ENCODE measurements at regions not wholly inside any gene's neighbourhood (a gene's known extent, or its start where the extent isn't known, plus 50 kb on each side); places are given as distances from the start of the nearest gene placed in this dataset.
"Not testable (repeated sequence)": the region's sequence is repeated elsewhere in the genome, so short reads cannot be mapped to it uniquely, and the experiment has no call there.

DNA sequence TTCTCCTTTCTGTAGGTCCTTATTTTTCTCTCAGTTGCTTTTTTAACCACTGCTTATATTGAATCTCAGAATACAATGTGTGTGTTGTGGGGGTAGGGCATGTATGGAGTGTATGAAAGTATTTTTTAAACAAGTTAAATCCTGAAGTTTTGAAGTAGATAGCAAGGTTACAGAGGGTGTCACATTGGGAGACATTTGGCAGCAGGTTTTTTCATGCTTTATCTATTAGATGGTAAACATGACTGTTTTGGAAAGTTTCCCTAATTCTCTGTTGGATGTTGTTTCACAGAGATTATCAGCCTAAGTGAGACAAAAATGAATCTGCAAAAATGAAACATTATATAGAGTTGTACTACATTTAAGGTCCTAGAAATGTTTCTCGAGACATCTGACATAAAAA lies 190.6 kb upstream of the ARPP21 start:
- DNase-seq = no peak

DNA sequence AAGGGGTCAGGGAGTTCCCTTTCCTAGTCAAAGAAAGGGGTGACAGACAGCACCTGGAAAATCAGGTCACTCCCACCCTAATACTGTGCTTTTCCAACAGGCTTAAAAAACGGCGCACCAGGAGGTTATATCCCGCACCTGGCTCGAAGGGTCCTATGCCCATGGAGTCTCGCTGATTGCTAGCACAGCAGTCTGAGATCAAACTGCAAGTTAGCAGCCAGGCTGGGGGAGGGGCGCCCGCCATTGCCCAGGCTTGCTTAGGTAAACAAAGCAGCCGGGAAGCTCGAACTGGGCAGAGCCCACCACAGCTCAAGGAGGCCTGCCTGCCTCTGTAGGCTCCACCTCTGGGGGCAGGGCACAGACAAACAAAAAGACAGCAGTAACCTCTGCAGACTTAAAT lies 184.5 kb upstream of the ARPP21 start:
- not testable (repeated sequence) for DNase-seq

DNA sequence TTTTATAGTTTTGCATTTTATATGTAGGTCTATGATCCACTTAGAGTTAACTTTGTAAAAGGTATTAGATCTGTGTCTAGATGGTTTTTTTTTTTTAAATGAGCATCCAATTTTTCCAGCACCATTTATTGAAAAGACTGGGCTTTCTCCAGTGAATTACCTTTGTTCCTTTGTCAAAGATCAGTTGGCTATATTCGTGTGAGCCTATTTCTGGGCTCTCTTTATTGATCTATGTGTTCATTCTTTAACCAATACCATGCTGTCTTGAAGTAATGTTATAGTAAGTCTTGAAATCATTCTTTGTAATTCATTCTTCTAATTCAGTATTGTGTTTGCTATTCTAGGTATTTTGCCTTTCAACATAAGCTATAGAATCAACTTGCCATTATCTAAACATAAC lies 165.4 kb upstream of the ARPP21 start:
- no peak for DNase-seq

DNA sequence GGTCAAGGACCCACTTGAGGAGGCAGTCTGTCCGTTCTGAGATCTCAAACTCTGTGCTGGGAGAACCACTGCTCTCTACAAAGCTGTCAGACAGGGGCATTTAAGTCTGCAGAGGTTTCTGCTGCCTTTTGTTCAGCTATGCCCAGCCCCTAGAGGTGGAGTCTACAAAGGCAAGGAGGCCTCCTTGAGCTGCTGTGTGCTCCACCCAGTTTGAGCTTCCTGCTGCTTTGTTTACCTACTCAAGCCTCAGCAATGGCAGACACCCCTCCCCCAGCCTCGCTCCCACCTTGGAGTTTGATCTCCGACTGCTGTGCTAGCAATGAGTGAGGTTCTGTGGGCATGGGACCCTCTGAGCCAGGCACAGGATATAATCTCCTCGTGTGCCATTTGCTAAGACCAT lies 156.8 kb upstream of the ARPP21 start:
- not testable (repeated sequence) for DNase-seq

DNA sequence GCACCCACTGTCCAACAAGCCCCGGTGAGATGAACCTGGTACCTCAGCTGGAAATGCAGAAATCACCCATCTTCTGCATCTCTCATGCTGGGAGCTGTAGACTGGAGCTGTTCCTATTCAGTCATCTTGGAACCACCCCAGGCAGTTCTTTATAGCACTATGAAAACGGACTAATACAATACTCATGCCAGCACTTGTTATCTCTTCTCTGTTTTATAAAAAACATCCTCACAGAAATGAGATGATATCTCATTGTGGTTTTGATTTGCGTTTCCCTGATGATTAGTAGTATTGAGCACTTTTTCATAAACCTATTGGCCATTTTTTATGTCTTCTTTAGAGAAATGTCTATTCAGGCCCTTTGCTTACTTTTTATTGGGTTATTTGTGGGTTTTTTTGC lies 156.2 kb upstream of the ARPP21 start:
- DNase-seq = no peak

DNA sequence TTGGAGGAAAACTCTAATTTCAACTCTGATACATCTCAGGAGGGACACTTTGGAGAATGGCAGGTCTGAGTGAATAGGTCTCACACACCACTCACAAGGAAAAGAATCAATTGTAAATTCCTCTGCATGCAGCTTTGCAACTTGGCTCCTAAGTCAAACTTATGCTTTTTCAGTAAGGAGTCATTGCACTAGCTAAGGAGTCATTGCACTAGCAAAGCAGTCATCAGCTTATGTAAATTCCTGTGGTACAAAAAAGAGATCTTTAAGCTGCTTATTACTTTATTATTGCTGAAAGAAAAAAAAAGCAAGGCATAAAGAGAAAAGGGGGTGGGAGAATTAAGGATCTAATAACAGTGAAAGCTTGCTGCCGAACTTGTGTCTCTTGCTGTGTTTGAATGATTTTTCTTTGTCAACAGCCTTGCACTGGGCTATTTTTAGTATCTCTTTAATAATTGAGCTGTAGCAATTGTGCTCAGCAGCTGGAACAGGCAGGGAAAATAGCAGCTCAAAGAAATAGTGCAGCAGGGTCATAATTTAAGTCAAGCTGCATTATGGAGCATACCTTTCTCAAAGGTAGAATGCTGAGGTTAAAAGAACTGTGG lies 154.3 kb upstream of the ARPP21 start:
- DNase-seq = no peak

DNA sequence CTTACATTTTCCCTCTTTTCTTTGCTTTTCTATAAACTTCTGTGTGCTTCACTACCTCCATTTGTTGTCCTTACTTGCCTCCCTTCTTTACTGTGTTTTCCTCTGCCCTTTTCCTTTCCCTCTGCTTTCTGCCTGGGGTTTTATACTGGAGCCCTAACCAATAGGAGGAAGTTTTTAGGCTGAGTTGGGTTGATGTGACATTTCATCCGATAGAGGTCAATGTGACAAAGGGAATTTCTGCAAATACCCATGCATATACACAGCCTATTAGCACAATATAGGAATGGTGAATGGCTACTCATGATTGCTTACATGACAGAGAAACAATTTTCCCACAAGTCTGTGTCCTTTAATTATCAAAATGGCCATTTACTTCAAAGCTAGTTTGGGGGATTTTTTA lies 153.0 kb upstream of the ARPP21 start:
- no peak for DNase-seq

DNA sequence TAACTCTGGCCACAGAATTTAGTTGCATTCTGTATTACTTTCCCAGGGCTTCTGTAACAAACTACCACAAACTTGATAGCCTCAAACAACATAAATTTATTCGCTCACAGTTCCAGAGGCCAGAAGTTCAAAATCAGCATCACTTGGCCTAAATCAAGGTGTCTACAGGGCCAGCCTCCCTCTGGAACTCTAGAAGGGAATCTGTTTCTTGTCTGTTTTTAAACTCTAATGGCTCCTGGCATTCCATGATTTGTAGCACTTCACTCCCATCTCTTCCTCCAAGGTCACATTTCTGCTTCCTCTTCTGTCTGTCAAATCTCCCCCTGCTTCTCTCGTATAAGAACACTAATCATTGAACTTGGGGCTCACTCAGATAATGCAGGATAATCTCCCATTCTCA lies 151.9 kb upstream of the ARPP21 start:
- DNase-seq = no peak

DNA sequence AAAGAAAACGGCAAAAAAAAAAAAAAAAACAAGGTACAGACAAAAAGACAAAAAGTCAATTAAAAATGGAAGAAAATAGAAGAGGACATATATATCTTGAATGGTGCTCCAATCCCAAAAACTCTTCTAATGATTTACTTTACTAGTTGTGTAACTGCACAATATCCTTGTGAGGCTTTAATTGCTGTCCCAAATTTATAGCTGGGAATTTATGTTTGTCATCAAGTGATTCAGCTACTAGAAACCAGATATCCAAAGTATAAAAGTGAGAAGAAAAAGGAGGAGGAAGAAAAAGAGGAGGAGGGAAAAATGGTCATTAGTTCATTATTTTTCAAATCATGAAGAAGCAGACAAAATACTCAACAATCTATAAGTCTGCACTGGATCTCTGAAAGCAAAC lies 150.8 kb upstream of the ARPP21 start:
- DNase-seq = no peak

DNA sequence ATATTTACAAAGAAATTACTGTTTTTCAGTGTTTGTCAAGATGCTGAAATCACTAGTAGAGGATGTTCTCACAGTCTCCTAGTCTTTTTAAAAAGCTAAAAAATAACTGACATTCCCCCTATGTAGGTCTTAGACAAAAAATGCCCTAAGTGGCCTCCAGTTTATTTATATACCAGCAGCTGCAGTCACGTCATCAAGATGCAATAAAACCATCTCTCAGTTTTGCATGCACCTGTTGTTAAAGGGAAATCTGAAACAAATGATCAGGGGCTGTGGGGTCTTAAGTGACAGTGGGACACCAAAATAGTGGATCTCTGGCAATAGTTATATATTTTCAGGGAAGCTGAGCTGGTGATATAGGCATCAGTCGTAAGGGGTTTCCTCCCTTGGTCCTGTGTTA lies 146.5 kb upstream of the ARPP21 start:
- DNase-seq = no peak

DNA sequence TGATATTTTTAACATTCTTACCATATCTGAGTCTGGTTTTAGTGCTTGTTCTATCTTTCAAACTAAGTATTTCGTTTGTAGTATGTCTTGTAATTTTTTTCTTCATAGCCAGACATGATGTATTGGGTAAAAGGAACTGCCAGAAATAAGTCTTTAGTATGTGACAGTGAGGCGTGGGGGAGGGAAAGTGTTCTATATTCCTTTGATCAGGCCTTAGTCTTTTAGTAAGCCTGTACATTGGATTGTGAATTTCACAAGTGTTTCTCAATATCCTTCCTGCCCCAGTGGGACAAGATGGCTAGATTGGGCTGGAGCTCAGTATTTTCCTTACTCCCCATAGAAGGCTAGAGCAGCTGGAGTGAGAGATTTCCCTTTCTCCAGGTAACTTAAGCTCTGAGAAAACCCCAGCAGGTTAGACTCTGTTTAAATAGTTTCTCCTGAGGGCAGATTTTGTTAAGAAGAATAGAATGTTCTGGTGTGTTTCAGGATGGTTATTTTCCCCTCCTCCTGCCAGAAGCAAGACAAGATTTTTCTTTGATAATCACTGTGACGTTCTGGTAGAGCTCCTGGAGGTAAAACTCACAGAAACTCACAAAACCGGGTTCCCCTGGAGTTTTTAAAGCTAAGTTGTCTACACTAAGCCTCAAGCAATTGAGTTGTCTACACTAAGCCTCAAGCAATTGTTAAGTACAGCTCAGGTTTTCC lies 140.7 kb upstream of the ARPP21 start:
- DNase-seq = no peak

DNA sequence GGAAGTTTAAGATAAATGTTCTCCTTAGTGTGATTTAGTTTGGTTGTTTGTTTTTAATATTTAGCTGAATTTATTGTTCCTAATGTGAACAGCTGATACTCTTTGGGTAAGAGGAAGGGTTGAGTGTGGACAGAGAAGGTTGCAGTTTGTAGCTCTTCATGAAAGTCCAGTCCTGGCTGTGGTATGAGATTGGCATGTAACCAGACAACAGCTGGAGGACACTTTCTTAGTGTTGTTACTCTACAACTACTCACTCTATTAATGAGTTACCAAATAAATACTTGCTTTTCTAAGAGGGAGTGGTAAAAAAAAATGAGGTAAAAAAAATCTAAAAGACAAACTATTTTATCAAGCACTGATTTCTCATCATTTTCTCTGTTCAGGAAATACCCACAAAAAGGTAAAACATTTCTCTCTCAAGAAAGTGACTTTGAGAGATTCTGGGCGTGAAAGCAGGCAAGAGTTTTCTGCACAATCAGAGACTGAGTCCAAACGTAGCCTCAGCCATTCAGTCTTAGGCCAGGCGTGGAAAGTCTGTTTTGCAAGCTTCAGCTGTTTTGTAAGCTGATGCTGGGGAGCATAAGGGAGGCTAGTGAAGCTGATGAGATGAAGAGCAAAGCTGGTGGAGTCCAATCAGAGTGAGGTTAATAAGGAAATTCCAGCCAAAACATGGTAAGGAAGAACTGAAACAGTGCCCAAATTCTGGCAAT lies 138.5 kb upstream of the ARPP21 start:
- no peak for DNase-seq

DNA sequence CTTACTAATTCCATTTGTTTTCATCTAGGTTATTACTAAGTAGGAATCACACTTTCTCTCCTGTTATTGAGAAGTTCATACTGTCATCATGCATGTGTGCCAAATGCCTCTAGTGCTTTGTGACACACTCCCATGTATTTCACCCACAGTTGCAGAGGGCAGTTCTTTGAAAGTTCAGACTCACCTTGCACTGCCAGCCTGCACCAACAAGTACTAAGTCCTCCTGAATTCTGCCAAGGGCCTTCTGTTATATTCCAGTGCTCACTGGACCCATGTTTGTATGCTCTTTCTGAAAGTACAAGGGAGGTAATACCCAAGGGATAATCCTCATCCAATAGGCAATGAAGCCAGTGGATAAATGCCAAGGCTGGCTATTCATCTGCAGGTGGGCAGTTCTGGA lies 136.6 kb upstream of the ARPP21 start:
- DNase-seq = no peak

DNA sequence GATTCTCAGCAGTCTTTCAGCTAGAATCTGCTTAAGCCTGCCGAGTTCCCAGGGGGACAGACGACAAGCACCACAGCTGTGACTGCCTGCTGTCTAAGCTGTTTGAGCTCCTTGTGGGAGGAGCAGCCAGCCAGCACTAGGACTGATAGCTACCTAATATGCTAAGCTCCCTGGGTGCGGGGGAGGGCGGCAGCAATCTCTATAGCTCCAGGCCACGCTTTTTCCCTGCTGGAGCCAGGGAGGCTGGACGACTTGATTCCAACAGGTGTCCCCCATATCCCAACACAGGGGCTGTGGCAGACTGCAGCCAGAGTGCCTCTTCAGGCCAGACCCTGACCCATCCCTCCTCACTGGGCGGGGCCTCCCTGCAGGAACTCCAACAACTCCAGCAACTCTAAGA lies 134.1 kb upstream of the ARPP21 start:
- DNase-seq = no peak

DNA sequence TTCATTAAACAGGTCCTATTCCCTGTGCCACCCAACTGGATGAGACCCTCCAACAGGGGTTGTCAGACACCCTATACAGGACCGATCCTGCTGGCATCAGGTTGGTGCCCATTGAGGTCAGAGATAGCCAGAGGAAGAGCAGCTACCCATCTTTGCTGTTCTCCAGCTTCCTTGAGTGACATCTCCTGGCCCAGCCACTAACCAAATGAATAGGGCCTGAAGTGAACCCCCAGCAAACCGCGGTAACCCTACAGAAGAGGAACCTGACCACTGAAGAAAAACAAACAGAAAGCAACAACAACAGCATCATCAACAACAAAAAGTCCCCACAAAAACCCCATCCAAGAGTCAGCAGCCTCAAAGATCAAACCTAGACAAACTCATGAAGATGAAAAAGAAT lies 133.6 kb upstream of the ARPP21 start:
- DNase-seq = no peak

DNA sequence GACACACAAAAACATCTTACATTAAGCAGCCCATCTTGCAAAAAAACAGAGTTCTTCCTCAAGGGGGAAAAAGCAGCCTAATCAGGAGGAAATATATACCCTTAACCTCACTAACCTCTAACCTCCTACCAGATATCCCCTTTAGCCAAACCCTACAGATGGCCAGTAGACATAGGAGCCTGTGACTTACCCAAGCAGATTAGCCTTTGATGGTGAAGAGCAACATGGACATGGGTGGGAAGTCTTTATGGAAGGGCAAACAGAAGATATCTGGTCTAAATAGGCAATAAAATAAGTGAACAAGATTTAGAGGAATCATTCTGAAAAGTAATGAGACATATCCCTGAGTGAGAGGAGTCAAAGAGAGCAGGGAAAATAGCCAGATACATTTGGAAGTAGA lies 119.4 kb upstream of the ARPP21 start:
- no peak for DNase-seq

DNA sequence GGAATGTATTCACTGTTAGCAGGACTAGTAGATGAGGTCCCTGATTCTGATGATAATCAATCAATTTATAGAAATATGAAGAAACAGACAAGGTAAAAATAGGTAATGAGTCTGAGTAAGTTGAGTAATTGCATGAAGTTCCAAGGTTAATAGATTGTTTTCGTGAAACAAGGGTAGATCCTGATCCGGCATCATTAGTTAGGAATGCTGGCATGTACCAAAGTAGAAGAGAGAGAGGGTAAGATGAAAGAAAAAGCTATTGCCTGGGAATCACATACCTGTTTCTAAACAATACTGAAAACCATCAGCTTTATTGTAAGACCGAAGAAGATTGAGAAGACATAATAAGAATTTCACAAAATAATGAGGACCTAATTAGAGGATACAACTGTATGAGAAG lies 118.1 kb upstream of the ARPP21 start:
- no peak for DNase-seq

DNA sequence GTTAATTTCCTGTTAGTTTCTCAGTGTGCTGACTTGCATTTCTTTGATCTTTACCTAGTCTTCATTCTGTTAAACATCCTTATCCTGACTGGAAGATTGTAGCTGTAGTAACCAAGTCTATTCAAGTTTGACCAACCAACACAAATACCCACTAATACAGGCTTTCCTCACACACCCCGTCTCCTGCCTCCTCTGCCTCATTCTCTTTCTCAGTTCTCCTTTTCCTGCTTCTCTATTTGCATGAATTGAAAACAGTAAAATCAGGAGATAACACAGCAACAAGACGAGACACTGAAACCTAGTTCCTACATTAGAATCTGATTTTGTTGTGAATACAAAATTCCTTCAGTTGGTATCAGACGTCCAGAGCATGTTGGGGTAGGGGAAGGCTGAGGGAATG lies 116.9 kb upstream of the ARPP21 start:
- DNase-seq = no peak

DNA sequence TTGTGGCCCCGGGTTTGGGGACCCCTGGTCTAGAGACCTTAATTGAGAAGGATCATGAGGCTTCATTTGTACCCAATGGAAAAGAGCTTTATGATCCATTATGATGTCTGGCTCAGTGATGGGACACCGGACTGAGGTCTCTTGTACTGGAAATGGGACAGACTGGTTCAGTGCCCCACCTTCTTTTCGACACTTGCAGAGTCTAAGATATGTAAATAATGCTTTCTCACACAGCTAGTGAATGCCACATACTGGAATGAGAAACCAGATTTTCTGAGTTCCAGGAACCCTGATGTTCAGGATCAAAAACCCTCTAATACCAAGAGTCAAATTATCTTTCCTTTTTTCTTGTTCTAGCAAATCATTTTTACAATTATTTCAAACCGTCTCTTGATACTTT lies 116.3 kb upstream of the ARPP21 start:
- no peak for DNase-seq

DNA sequence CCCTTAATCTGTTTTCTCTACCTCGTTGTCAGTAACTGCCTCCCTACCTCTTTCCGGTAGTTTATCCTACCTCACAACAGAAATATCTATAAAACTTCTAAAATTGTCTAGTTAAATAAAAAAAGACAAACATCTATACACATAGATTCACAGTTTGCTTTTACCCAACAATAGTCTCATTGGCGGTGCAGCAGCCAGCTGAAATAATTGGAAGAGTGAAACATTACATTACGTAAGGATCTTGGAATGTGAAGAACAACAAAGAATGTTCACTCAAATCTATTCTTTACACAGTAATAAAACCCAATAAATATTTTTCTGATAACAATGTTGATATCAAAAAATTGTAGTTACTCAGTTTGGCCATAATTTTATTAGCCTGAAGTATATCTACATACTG lies 115.5 kb upstream of the ARPP21 start:
- DNase-seq = no peak

DNA sequence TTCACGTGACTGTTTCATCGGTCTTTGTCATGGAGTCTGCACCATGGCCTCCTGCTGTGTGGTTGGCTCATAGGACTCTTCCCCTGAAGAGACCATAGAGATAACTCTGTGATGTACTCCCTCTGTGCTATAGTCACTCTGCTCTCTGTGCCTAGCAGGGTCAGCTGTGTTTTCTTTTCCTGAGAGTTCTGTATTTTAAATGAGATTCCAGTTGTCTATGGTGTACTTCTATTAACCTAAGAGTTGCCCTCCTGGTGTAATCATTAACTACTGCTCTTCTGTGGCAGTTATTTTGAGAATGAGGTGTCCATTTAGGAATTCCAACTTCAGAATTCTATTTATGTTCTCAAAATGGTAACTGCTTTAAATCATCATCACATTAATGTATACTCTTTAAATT lies 114.5 kb upstream of the ARPP21 start:
- no peak for DNase-seq

DNA sequence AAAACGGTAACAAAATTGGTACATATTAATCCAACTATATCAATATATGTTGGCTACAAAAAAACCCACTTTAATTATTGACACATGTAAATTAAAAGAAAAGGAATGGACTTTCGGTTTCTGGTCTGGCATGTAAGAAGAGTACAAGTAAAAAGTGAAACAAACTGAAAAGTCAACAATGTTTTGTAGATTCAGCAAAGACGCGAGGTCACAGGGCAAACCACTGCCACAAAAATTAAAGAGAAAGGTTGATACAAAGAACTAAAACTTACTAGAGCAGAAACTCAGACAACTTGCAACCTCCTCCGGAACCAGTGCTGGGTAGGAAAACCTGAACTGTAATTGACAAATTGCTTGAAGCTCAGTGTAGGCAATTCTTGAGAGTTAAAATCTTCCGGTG lies 110.6 kb upstream of the ARPP21 start:
- no peak for DNase-seq

DNA sequence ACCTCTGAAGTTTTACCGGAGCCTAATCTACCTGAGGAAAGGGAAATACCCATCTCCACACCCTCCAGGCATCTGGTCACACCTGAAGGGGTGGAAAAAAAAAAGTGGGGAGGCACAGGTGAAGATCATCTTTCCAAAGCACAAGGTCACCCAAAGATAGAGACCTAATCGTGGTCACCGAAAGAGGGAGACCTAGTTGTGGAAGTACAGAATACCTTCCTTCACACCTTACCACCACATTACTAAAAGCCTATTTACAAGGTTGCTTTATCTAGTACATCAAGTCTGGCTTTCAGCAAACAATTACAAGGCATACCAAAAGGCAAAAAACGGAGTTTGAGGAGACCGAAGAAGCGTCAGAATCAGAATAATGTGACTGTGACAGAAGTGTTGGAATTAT lies 110.0 kb upstream of the ARPP21 start:
- no peak for DNase-seq

DNA sequence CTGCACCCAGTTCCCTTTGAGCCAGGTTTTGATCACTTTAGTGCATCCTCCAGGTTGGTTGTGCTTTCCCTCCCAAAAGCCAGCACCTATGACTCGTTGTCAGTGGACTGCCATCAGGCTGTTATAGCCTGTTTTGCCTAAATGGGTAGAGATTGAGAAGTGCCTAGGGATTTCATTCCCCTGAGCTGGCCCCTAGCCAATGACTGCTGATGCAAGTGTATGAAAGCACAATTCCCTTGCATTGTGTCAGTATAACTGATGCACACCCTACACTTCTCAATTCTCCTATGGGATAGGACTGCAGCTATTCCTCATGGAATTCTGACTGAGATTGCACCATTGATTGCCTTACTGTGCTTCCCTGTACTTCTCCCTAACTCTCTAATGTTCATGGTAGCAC lies 102.1 kb upstream of the ARPP21 start:
- no peak for DNase-seq

DNA sequence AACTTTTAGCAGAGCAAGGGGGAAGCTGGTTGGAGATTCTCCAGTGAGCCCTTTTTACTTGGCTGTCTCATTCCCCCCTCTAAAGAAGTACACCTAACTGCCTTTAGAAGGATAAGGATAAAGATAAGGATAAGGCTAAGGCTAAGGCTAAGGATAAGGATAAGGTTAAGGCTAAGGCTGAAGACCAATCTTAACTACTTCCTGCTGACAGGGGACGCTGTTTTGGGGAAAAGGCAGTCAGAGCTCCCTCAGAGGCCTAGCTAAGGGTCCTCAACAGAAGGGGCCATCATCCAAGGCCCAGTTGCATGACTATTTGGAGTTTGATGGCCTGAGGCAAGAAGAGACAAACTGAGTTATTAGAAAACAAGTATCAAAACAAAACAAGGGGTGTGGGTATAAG lies 94.3 kb upstream of the ARPP21 start:
- no peak for DNase-seq
